ENCODE measurements at regions not wholly inside any gene's neighbourhood (a gene's known extent, or its start where the extent isn't known, plus 50 kb on each side); places are given as distances from the start of the nearest gene placed in this dataset.

DNA sequence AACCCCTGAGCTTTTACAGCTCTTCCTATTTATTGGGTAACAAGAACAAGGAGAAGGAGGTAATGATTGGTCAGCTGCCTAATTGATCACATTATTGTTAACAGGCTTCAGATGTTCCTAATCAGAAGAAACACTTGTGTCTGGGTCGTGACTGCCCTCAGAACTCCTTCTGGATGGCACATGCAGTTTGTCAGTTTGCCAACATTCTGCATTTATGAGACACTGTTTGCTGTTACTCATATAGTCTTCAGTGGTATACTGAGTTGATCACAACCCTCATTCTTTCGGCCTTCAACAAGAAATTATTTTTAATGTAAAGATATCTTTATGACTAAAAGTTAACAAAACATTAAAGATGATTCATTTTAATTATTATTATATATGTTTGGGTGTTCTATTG lies 95.7 kb upstream of the DOCK10 start:
- no peak for DNase-seq (ENCODE audit: low read depth in 3 of 3)

DNA sequence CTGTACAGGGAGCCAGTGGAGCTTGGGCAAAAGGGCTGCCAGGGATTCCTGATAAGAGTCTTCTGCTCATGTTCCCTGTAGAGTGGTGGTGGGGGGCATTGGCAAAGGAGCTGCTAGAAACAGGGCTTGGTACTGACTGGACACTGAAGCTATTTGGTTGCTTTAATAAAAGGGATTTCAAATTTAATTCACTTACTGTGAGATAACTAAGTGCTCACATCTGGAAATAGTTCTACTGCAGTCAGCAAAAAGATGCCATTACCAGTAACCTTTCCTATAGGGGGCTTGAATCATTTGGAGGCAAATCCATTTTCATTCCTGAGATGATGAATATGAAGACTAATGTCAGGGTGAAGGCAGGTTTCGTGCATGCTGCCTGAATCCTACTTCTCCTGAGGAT lies 94.3 kb upstream of the DOCK10 start:
- no peak for DNase-seq (ENCODE audit: low read depth in 3 of 3)

DNA sequence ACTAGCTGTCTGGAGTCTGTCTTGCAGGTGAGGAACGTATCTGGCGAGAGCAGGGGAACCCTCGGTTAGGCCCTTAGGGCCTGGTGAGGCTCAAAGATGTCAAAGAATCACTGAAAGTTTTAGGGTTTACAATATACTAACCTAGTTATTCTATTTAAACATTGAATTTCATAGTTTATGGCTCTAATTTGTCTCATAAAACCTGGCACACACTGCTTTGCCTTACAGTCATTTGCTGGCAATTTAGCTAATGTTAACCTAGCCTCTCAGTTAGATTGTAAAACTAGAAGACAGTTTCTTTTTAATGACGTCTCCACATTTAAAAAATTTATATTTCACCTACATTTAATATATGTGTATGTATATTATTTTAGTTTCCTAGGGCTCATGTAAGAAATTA lies 89.6 kb upstream of the DOCK10 start:
- no peak for DNase-seq (ENCODE audit: low read depth in 3 of 3)

DNA sequence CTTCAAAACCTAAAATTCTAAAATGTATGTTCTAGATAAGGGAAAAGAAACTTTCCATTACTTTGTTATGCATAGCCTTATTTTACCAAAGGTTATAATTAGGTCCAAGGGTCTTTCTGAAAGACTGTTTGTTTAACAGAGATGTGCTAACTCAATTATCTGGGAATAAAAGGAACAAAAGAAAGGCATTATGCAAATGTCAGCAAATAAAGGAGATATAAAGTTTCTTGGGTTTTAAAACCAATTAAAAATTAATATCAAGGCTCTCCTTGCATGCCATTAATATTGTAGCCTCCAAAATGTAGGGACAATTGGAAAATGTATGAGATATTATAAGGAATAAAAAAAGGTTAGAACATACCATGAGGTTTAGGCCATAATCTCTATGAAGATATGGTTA lies 87.8 kb upstream of the DOCK10 start:
- DNase-seq (ENCODE audit: low read depth in 3 of 3), result no peak

DNA sequence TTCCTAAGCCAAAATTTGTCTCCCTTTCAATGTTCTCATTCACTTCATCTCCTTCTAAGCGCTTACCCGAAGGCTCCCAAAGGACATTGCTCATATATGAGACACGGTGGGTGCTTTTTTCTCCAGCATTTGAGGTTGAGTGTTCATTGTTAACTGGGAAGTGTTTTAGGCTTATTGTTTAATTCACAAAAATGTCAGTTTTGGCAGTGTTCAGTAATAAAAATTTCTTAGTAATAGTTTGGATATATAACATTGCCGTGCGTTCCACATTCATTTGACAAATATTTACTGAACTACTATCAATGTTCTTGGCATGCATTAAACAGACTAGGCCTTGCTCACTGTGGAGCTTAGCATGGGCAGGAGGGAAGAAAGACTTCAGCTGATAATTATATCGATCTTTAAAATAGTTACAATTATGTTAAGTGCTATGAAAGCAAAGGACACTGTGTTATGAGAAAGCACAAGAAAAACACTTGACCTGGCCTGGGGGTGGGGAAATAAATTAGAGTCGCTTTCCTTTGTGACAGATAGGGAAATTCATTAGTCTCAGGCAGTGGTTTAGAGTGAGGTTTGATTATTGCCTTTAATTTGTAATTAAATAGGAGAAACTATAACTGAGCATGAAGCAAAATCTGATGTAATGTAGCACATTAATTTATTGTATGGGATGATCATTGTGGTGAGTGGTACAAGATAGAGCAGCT lies 82.2 kb upstream of the DOCK10 start:
- DNase-seq (ENCODE audit: low read depth in 3 of 3), result no peak

DNA sequence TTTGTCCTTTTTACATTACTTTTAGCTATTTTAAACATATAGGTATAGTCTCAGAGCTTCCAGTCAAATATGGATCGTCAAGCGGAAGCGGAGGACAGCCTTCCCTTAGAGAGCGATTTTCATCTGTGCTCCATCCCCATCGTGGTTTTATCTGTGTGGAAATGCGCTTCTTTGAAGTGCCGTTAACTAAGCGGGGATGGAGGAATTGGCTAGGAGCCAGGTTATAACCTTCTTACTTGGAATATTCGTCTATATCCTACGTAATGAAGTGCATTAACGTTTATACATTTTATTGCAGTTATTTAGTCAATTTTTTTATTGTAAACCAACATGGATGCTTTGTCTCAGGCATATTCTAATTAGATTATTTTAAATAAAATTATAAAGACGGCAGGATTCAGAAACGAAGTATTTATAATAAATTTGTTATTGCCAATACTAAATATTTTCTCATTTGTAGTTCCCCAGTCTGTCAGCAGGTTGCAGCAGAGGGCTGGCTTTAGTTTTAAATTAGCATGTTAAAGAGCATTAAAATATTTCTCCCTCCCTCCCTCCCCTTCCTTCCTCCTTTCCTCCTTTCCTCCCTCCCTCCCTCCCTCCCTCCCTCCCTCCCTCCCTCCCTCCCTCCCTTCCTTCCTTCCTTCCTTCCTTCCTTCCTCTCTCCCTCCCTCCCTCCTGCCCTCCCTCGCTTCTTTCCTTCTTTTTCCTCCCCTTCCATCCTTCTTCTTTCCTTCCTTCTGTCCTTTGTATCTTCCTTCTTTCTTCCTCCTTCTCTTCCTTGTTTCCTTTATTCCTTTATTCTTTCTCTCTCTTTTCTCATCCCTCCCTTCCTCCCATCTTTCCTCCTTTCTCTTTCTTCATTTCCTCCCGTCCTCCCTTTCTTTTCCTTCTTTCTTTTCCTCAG lies 80.6 kb upstream of the DOCK10 start:
- DNase-seq (ENCODE audit: low read depth in 3 of 3), result peak in 1 of 3 experiments; percentile 10

DNA sequence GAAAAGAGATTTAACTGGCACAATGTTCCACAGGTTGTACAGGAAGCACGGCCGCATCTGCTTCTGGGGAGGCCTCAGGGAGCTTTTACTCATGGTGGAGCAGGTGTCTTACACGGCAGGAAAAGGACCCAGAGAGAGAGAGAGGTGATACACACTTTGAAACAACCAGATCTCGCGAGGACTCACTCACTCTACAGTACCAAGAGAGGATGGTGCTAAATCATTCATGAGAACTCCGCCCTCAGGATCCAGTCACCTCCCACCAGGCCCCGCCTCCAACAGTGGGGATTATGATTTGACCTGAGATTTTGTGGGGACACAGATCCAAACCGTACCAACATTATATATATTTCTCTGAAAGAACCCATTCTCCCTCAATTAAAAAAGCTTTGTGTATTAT lies 79.7 kb upstream of the DOCK10 start:
- no peak for DNase-seq (ENCODE audit: low read depth in 3 of 3)

DNA sequence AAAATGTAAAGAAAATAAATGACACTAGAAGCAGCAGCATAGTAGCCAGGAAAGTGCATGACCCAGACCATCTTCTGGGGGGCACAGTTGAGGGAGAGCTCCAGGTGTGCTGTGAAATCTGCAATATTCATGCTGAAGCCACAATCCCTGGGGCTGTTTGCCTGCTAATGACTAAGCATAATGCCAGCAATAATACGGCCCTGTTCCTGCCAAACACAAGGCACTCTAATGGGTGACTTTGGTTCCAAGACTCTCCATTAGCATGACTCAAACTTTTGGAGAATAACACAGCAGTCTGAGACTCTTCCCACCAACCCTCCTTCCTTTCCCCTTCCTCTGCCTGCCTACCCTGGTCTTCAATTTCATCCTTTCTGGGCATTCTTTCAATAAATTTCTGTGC lies 77.9 kb upstream of the DOCK10 start:
- no peak for DNase-seq (ENCODE audit: low read depth in 3 of 3)

DNA sequence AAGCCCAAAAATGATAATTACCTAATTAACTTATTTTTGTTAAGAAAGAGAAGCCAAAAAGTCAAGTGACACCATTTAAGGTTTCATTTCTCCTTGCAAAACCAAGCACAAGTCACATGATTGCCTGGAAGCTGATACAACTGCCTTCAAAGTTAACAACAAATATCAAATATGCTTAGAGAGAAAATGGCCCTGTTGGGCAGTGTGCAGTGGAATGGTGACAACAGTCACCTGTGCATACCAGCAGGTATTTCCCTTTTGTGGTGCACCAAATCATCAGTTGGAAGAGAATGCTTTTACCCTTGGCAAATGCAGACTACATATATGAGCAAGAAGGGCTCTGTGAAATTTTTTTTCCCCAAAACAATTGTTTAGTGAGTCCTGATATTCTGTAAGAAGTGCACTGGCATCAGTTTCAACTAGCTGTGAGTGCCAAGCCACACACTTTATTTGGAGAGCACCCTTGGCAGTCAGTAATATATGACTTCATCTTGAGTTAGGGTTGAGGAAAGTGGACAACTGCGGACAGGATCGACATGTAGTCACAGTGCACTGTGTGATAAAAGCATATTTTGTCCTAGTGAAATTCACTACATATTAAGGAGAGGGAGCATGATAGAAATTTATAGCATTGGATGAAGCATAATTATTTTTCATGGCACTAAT lies 74.9 kb upstream of the DOCK10 start:
- no peak for DNase-seq (ENCODE audit: low read depth in 3 of 3)

DNA sequence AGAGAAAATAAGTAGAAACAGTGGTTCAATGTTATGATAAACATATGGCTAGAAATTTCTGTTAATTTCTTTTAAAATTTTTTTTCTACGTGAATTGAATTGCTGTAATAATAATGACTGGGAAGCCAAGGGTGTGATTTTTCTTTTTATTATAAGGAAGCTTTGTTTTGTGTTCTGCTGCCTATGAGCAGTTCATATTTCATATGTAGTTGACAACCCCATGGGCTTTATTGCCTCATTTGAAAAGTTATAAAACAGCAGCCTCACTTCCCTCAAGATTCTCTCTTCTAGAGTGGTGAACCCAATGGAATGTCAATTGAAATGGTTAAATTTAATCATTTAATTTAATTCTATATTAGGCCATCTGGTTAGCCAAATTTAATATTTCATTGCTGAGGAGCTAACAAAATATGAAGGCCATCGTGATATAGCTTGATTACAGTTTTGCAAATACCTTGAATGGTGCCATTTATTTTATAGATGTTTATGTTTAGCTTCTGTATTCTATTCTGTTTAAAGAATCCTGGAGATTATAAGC lies 72.6 kb upstream of the DOCK10 start:
- DNase-seq (ENCODE audit: low read depth in 3 of 3), result no peak

DNA sequence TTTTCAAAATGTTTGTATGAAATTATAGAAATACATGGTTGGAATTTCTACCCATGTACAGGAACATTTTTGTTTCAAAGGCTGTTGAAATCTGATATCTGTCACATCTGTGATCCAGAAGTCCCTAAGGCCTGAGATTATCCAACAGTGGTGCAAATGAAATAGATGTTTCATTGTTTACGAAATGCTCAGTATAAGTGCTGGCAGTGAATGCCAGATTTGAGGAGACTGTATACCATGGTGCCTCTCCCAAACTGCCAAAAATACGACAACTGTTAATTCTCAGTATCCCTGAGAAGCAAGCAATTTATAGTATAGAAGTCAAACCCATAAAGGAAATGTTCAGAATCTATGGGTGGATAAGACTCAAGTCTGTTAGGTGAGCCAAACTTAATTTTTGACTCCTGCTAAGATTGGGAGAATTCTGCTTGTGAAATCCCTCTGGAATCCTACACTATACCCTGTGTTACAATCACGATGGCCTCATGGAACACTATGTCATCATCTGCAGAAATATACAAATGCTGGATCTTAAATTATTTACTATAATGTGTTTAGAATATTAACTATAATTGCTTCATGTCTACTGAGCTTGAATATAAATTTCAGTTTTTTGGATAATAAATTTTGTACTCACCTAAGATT lies 71.2 kb upstream of the DOCK10 start:
- DNase-seq (ENCODE audit: low read depth in 3 of 3), result no peak

DNA sequence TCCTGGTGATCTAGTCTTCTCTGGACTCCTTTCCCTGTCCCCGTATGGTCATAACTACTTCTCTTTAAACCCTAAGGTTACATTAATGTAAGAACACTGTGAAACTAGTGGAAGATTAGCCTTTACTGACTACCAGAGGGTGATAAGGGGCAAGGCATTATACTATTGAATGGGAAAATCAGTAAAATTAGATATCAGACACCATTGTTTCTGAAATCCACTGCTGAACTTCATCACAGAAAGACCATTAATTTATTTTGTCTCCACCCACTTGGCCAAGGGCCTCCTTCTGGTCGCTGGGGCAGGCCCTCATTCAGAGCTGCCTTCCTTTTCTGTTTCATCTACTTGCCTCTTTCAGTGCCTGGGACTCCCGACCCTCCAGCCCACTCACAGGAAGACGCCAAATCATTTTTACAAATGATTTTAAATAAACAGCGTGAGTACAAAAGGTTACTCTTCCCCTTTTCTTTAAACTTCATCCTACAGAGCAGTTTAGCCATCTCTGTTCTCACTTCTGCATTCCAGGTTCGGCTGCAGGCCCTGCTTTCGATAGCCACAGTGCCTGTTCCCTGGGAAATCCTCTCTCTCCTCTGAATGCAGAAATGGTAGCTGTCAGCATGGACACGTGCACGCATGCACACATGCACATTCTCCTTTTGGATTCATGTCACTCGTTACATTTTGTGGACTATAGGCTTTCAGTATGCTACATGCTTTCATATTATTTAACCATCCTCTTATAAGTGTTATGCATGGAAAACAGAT lies 70.3 kb upstream of the DOCK10 start:
- DNase-seq (ENCODE audit: low read depth in 3 of 3), result no peak

DNA sequence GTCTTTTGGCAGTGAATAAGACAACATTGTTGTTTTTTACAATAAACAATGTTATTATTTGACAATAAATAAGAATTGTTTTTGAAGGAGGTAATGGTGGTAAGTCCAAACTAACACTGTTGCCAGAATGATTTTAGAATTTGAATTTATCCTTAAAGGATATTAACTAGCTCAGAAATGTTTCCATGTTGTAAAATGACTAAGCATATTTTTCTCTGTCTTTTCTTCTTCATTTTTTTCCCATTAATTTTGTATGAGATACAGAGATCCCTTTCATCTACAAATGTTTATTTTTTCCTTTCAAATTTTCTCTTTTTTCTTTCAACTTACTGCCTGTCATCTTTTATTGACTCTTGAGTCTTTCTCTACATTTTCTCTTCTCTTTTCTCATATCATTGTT lies 66.5 kb upstream of the DOCK10 start:
- DNase-seq (ENCODE audit: low read depth in 3 of 3), result no peak

DNA sequence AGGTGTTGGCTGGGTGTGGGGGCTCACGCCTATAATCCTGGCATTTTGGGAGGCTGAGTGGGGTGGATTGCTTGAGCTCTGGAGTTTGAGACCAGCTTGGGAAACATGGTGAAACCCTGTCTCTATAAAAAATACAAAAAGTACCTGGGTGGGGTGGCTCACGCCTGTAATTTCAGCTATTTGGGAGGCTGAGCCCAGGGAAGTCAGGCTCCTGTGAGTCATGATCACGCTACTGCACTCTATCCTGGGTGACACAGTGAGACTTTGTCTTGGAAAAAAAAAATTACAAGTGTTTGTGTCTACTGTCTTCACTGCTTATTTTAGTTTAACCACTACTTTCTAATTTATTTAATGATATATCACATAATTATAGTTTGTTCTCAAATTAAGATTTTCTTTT lies 62.7 kb upstream of the DOCK10 start:
- DNase-seq (ENCODE audit: low read depth in 3 of 3), result no peak

DNA sequence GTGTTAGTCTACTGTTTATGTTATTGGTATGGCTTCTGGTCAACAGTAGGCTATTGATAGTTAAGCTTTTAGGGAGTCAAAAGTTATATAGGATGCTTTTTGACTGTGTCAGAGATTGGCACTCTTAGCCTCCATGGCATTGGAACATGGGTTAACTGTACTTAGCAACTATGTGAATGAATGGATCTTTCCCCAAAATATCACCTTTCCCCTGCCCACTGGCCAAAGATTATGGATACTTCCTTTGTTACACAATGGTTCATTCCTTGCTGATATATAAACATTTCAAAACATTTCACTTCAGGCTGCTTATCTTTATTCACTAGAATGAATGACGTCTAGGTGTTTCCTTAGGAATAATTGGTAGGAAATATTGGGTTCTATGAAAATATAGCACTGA lies 62.1 kb upstream of the DOCK10 start:
- no peak for DNase-seq (ENCODE audit: low read depth in 3 of 3)

DNA sequence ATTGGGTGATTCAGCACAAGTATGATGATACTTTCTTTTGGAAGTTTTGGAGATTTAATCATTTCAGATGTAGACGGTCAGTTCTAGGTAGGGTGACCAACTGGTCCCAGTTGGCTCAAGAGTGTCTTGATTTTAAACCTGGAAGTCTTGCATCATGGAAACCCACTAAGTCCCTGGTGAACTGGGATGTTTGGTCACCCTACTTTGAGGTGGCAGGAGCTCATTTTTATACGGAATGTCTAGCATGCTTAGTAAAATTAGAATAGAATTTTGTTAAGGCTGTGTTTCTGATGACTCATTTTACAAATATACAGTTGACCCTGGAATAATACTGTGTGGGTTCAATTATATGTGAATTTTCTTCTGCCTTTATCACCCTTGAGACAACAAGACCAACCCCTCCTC lies 61.5 kb upstream of the DOCK10 start:
- no peak for DNase-seq (ENCODE audit: low read depth in 3 of 3)

DNA sequence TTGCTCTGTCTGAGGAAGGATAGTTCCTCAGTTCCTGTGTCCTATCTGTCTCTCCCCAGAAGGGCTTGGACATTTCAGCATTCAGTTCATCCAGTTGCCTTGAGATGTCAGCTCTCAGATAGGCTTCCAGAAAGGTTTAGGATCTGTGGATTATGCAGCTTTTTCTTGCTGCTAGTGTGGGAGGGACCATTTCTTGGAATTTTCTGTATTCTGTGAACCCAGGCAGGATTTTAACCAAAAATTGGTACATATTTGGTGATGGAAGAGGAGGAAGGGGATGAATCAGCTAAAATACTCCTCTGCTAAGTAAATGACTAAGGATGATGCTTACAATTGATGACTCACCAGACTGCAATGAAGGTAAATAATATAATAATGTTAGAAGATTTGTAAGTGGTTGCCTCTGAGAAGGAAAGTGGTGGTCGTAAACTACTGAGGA lies 58.6 kb upstream of the DOCK10 start:
- no peak for DNase-seq (ENCODE audit: low read depth in 3 of 3)

DNA sequence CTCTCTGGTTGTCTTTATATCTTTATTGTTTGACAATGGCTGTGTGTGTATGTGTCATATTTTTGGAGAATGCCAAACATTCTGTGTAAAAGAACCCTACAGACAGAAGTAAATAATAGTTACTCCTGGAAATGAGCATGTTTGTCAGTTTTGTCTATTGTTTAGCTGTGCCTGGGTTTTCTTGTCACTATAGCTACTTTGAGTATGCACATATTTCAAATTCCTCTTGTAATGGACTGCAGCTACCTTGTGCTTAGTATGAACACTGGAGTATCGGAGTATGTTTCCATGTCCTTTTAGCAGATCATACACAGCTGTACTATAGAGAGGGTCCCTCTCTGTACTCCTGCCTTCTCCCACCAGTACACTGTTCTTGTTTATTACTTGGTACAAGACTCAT lies 58.0 kb upstream of the DOCK10 start:
- DNase-seq (ENCODE audit: low read depth in 3 of 3), result no peak

DNA sequence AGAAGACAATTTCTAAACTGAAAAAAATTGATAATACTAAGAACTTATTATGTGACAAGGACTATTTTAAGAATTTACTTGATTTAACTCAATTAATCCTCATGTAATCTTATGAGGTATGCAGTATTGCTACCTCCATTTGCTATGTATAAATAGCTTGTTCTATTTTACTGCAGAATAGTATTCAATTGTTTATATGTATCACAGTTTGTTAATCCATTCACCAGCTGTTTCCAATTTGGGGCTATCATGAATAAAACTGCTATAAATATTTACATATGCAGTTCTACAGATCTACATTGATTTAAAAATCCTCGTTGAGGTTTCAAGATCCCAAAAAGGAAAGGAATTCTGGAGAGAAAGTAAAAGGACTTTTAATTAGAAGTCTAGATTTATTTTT lies 54.8 kb upstream of the DOCK10 start:
- no peak for DNase-seq (ENCODE audit: low read depth in 3 of 3)
